Ovary (tissue), 3 donors: ENCODE measurements at regions not wholly inside any gene's neighbourhood (a gene's known extent, or its start where the extent isn't known, plus 50 kb on each side); places are given as distances from the start of the nearest gene placed in this dataset.

ENCODE experiments used
- EP300 ChIP-seq: sonication (generic); formaldehyde crosslinking; IDR thresholded peaks from one replicate; pipeline ENCODE4 v1.6.1; 2017; ENCODE audit warnings: antibody characterized with exemption
- POLR2A ChIP-seq: fragments of 450-650 bp; IDR thresholded peaks from one replicate; pipeline ENCODE4 v1.6.1; 2017; ENCODE audit warnings: antibody characterized with exemption, mild to moderate bottlenecking, moderate library complexity
- TF ChIP-seq, protein P1 (sequence below), 3 donors: fragments of 450-650 bp in 2 of 3; fragments of 200-600 bp in 1 of 3; IDR thresholded peaks; one replicate each; pipeline versions ENCODE4 v1.5.1 to v1.8.0; 2016 to 2022; ENCODE audit warnings: antibody characterized with exemption in 3 of 3, mild to moderate bottlenecking in 1 of 3
- donor health status: DM: no; HTN: no; CAD: no.

DNA sequence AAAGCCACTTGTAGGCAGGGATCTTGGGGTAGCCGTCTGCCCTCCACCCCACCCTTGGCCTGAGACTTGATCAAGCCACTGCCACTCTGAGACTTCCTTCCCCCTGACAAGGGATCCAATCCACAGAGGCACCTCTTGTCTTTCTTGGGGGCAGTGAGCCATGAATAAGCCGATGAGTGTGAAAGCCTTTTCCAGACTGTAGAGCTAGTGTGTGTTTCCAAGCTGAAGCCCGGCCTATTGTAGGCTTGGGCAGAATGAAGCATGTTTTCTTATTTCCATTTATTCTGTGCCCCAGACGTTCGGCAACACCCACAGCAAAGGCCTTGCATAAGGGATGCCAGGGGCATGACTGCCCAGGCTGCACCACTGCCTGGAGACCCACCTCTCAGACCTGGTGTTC, 991.6 kb downstream of the BCL11B start:
- no peak for TF ChIP-seq POLR2A
- TF ChIP-seq, protein P1, sequence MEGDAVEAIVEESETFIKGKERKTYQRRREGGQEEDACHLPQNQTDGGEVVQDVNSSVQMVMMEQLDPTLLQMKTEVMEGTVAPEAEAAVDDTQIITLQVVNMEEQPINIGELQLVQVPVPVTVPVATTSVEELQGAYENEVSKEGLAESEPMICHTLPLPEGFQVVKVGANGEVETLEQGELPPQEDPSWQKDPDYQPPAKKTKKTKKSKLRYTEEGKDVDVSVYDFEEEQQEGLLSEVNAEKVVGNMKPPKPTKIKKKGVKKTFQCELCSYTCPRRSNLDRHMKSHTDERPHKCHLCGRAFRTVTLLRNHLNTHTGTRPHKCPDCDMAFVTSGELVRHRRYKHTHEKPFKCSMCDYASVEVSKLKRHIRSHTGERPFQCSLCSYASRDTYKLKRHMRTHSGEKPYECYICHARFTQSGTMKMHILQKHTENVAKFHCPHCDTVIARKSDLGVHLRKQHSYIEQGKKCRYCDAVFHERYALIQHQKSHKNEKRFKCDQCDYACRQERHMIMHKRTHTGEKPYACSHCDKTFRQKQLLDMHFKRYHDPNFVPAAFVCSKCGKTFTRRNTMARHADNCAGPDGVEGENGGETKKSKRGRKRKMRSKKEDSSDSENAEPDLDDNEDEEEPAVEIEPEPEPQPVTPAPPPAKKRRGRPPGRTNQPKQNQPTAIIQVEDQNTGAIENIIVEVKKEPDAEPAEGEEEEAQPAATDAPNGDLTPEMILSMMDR (IDR thresholded peaks at IDR 0.05): no peak
- no peak for TF ChIP-seq EP300
